ENCODE measurements at regions not wholly inside any gene's neighbourhood (a gene's known extent, or its start where the extent isn't known, plus 50 kb on each side); places are given as distances from the start of the nearest gene placed in this dataset.
"Not testable (repeated sequence)": the region's sequence is repeated elsewhere in the genome, so short reads cannot be mapped to it uniquely, and the experiment has no call there.

GRCh38 chr6:155543166-155543847, 87.7 kb upstream of the NOX3 start:
- DNase-seq: no peak

- no peak for DNase-seq
Observed at GRCh38 chr6:155542036-155542435, 86.4 kb upstream of the NOX3 start.

GRCh38 chr6:155538708-155539390, 83.2 kb upstream of the NOX3 start:
- DNase-seq: no peak

GRCh38 chr6:155534678-155535077, 79.0 kb upstream of the NOX3 start:
- DNase-seq: no peak

GRCh38 chr6:155530219-155530834, 74.7 kb upstream of the NOX3 start:
- DNase-seq: peak; percentile 11

GRCh38 chr6:155529814-155530213, 74.2 kb upstream of the NOX3 start:
- DNase-seq: not testable (repeated sequence)

- DNase-seq: no peak
Observed at GRCh38 chr6:155528982-155529453, 73.4 kb upstream of the NOX3 start.

- no peak for DNase-seq
Observed at GRCh38 chr6:155528335-155528734, 72.7 kb upstream of the NOX3 start.

- DNase-seq: no peak
Observed at GRCh38 chr6:155527443-155527842, 71.8 kb upstream of the NOX3 start.

- DNase-seq: no peak
Observed at GRCh38 chr6:155523821-155524651, 68.4 kb upstream of the NOX3 start.

GRCh38 chr6:155521719-155522118, 66.1 kb upstream of the NOX3 start:
- DNase-seq: no peak

- no peak for DNase-seq
Observed at GRCh38 chr6:155520078-155520477, 64.4 kb upstream of the NOX3 start.

- DNase-seq: no peak
Observed at GRCh38 chr6:155519176-155519738, 63.6 kb upstream of the NOX3 start.

- no peak for DNase-seq
Observed at GRCh38 chr6:155517294-155517693, 61.7 kb upstream of the NOX3 start.

- DNase-seq: no peak
Observed at GRCh38 chr6:155510879-155511278, 55.2 kb upstream of the NOX3 start.

GRCh38 chr6:155509743-155510475, 54.3 kb upstream of the NOX3 start:
- DNase-seq: no peak

GRCh38 chr6:155505608-155505989, 50.0 kb upstream of the NOX3 start:
- DNase-seq: no peak
